ENCODE measurements at regions not wholly inside any gene's neighbourhood (a gene's known extent, or its start where the extent isn't known, plus 50 kb on each side); places are given as distances from the start of the nearest gene placed in this dataset.

DNA sequence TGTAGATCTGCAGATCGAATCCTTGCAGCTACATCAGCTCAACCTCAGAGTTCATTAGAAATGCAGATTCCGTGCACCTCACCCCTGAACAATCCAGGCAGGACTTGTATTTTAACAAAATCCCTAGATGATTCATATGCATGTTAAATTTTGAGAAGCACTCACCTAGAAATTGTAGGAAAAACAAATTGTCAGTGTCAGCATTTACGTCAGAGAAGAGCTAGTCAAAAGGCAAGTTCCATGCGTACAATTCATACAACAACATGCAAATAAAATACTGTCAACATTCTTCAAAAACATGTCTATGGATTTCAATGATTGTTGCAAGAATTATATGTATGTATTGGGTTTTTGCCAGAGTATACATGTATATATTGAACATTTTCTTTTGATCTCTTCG, 504.5 kb downstream of the NLGN4X start:
- no peak overlapping the region for H2AFZ ChIP-seq (ENCODE audit: control insufficient read depth, low read depth, low read length)
- RAD21 ChIA-PET (ENCODE audit: unreplicated experiment), result no interaction called here

DNA sequence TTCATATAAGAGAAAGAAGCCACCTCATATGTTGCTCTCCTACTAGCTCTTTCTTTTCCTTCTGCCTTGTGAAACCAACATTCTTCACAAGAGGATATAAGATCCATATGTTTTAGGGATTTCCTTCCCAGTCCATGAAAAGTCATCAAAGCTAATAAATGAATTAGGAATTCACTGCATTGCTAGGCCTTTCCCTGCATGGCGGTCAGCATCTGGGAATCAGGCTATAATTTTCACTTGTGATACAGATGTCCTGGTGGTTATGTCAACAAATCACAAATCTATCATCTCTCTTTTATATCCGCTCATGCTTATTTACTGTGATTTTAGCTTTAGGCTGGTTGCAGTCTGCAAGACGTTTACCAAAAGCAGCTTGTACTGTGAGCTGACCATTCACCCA, 510.0 kb downstream of the NLGN4X start:
- no peaks in the 10 kb centered on the region for H3K36me3 ChIP-seq (ENCODE audit: control insufficient read depth in 2 of 2, insufficient read depth in 2 of 2, low read length in 1 of 2)
- H3K4me3 ChIP-seq, result no peak overlapping the region
- H3K9me3 ChIP-seq (replicated peaks; ENCODE audit: control insufficient read depth, insufficient read depth, low read length), result no peaks in the 10 kb centered on the region
- no peaks in the 10 kb centered on the region for H3K4me1 ChIP-seq (ENCODE audit: control insufficient read depth, insufficient read depth, low read length)
- no TSS peak for BruUV-seq (replicated peaks)
- intact Hi-C loops (cut with micrococcal nuclease; ENCODE audit: unreplicated experiment) (no loop called here), in situ Hi-C loops (cut with MboI) (no loop called here)
- H3K79me2 ChIP-seq (ENCODE audit: control insufficient read depth, insufficient read depth, low read length), result no peaks in the 10 kb centered on the region
- H4K20me1 ChIP-seq (ENCODE audit: control insufficient read depth, insufficient read depth), result no peaks in the 10 kb centered on the region
- ATAC-seq (no peak), DNase-seq (ENCODE audit: low read depth, low spot score) (no peak), FAIRE-seq (no peak)
- no peak overlapping the region for H2AFZ ChIP-seq (ENCODE audit: control insufficient read depth, low read depth, low read length)
- H3K27ac ChIP-seq (ENCODE audit: control insufficient read depth, insufficient read depth), result no peak overlapping the region
- ChIA-PET SMC1A (ENCODE audit: uncharacterized antibody, unreplicated experiment) (no interaction called here), RAD21 (ENCODE audit: unreplicated experiment) (no interaction called here), CTCF (no interaction called here), POLR2A (no interaction called here)
- no peak overlapping the region for H3K4me2 ChIP-seq (ENCODE audit: control insufficient read depth, insufficient read depth)
- 37% methylated on average over 3 of the region's 3 CpGs for WGBS (ENCODE audit: insufficient coverage, insufficient replicate concordance, low lambda C conversion rate, missing lambda C conversion rate)
- no peak overlapping the region for H3K9ac ChIP-seq (ENCODE audit: control insufficient read depth, insufficient read depth, low read length)
- H3K27me3 ChIP-seq (replicated peaks in 1 of 2; ENCODE audit: control insufficient read depth in 2 of 2, insufficient read depth in 2 of 2, low read length in 1 of 2), result no peaks in the 10 kb centered on the region
- TF ChIP-seq DPF2 (IDR thresholded peaks at IDR 0.05) (no peak), SP1 (IDR thresholded peaks at IDR 0.05; ENCODE audit: low read depth, low read length) (no peak), CREM (IDR thresholded peaks at IDR 0.05; ENCODE audit: low read depth) (no peak), ATF7 (IDR thresholded peaks at IDR 0.05; ENCODE audit: low read depth) (no peak), POU2F2 (IDR thresholded peaks at IDR 0.05; ENCODE audit: borderline replicate concordance, low read depth, low read length) (no peak), ZBED1 (IDR thresholded peaks at IDR 0.05; ENCODE audit: borderline replicate concordance) (no peak), ASH2L (IDR thresholded peaks at IDR 0.05; ENCODE audit: borderline replicate concordance, low read depth) (no peak), CHD4 (IDR thresholded peaks at IDR 0.05) (no peak), RAD51 (IDR thresholded peaks at IDR 0.05) (no peak), EP300 (IDR thresholded peaks at IDR 0.05; ENCODE audit: borderline replicate concordance in 1 of 2, control insufficient read depth in 1 of 2, low read depth in 2 of 2, low read length in 2 of 2) (no peak), TCF12 (IDR thresholded peaks at IDR 0.05; ENCODE audit: low read depth, low read length) (no peak), ZNF217 (IDR thresholded peaks at IDR 0.05) (no peak), IKZF2 (IDR thresholded peaks at IDR 0.05) (no peak)
- TF ChIP-seq, protein P1, sequence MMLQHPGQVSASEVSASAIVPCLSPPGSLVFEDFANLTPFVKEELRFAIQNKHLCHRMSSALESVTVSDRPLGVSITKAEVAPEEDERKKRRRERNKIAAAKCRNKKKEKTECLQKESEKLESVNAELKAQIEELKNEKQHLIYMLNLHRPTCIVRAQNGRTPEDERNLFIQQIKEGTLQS (IDR thresholded peaks at IDR 0.05; ENCODE audit: borderline replicate concordance, extremely low read depth, low read depth, low read length), result no peak
- TF ChIP-seq, protein P2, sequence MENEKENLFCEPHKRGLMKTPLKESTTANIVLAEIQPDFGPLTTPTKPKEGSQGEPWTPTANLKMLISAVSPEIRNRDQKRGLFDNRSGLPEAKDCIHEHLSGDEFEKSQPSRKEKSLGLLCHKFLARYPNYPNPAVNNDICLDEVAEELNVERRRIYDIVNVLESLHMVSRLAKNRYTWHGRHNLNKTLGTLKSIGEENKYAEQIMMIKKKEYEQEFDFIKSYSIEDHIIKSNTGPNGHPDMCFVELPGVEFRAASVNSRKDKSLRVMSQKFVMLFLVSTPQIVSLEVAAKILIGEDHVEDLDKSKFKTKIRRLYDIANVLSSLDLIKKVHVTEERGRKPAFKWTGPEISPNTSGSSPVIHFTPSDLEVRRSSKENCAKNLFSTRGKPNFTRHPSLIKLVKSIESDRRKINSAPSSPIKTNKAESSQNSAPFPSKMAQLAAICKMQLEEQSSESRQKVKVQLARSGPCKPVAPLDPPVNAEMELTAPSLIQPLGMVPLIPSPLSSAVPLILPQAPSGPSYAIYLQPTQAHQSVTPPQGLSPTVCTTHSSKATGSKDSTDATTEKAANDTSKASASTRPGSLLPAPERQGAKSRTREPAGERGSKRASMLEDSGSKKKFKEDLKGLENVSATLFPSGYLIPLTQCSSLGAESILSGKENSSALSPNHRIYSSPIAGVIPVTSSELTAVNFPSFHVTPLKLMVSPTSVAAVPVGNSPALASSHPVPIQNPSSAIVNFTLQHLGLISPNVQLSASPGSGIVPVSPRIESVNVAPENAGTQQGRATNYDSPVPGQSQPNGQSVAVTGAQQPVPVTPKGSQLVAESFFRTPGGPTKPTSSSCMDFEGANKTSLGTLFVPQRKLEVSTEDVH (IDR thresholded peaks at IDR 0.05; ENCODE audit: low read depth, partially characterized antibody), result no peak

More for the DNA sequence above, 504.5 kb downstream of the NLGN4X start:
- no peaks in the 10 kb centered on the region for H3K9me3 ChIP-seq (replicated peaks; ENCODE audit: control insufficient read depth, insufficient read depth, low read length)
- ChIA-PET SMC1A (ENCODE audit: uncharacterized antibody, unreplicated experiment) (no interaction called here), CTCF (no interaction called here), POLR2A (no interaction called here)
- H3K4me3 ChIP-seq, result no peak overlapping the region
- H3K27me3 ChIP-seq (replicated peaks in 1 of 2; ENCODE audit: control insufficient read depth in 2 of 2, insufficient read depth in 2 of 2, low read length in 1 of 2), result no peaks in the 10 kb centered on the region
- no peak overlapping the region for H3K27ac ChIP-seq (ENCODE audit: control insufficient read depth, insufficient read depth)
- in situ Hi-C loops (cut with MboI), result no loop called here
- TF ChIP-seq YY1 (IDR thresholded peaks at IDR 0.05; ENCODE audit: low read depth, low read length) (no peak), MYB (IDR thresholded peaks at IDR 0.05; ENCODE audit: borderline replicate concordance, low read depth, low read length) (no peak), ZNF217 (IDR thresholded peaks at IDR 0.05) (no peak), NFYB (IDR thresholded peaks at IDR 0.05; ENCODE audit: insufficient read depth, low read depth, low read length) (no peak)
- no peak for ATAC-seq
- no peak overlapping the region for H3K4me2 ChIP-seq (ENCODE audit: control insufficient read depth, insufficient read depth)
- H3K79me2 ChIP-seq (ENCODE audit: control insufficient read depth, insufficient read depth, low read length), result no peaks in the 10 kb centered on the region
- H4K20me1 ChIP-seq (ENCODE audit: control insufficient read depth, insufficient read depth), result no peaks in the 10 kb centered on the region
- BruUV-seq (replicated peaks), result no TSS peak
- no peak overlapping the region for H3K9ac ChIP-seq (ENCODE audit: control insufficient read depth, insufficient read depth, low read length)
- H3K4me1 ChIP-seq (ENCODE audit: control insufficient read depth, insufficient read depth, low read length), result no peaks in the 10 kb centered on the region
- intact Hi-C loops (cut with micrococcal nuclease; ENCODE audit: unreplicated experiment), result no loop called here
- 20% methylated on average over 5 of the region's 5 CpGs for whole genome bisulfite sequencing (ENCODE audit: insufficient coverage, insufficient replicate concordance, low lambda C conversion rate, missing lambda C conversion rate)
- DNase-seq (ENCODE audit: low read depth, low spot score), result no peak
- FAIRE-seq, result no peak
- H3K36me3 ChIP-seq (ENCODE audit: control insufficient read depth in 2 of 2, insufficient read depth in 2 of 2, low read length in 1 of 2), result no peaks in the 10 kb centered on the region

Data from GM12878 (cell line).